Kasumi-1 (cell line): ENCODE measurements at regions not wholly inside any gene's neighbourhood (a gene's known extent, or its start where the extent isn't known, plus 50 kb on each side); places are given as distances from the start of the nearest gene placed in this dataset.

Experiments
- DNase-seq, 2 experiments: peaks; one replicate each; lab custom pipeline; 2025; lab: John Stamatoyannopoulos, UW

GRCh38 chr19:31706691-31707620 lies 357.7 kb upstream of the TSHZ3 start:
- no peak for DNase-seq

DNA sequence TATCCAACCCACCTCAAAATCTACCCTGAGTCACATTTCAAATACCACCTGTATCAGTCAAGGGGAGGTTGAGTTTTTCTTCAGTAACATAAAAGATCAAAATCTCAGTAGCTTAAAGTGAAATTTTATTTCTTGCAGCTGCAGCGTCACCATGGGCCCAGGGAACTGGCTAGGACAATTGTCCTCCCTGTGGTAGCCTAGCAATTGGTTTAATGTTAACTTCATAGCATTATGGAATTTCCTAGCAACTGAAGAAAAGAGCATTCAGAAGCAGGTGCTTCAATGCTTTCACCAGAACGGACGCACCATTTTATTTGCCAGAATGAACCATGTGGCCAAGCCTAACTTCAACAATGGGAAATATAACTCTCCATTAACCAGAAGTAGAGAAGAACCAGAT lies 359.3 kb upstream of the TSHZ3 start:
- DNase-seq, result no peak

GRCh38 chr19:31709476-31709875 lies 360.2 kb upstream of the TSHZ3 start:
- DNase-seq, result no peak

- no peak for DNase-seq
Observed at GRCh38 chr19:31715249-31715945, 366.2 kb upstream of the TSHZ3 start.

- DNase-seq, result no peak
Observed at GRCh38 chr19:31716826-31717225, 367.6 kb upstream of the TSHZ3 start.

DNA sequence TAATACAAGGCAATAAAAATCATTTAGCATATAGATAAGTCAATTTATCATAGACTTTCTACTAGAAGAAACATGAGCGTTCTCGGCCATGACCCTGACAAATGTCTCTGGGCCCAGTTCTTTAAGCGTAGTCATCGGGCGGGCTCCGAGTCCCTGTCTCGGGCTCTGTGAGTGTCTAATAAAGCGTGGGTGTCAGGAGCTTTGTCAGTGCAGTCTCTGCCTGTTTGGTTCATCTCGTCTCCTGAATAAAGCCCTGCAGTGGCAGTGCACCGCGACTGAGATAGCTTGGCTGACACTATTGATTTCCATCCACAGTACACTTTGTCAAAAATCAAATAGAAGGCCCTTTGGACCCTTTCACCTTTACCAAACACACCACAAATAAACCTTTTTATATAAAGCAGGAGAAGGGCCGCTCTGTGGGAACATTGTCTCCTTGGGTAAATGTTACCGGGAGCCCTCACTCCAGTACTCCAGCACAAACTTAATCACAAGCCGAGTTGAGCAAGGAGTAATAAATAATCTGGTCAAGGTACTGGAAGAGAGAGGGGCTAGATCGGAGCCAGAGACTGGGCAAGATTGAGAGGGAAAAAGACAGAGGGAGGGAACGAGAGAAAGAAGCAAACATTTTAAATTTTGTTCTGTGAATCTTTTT lies 368.2 kb upstream of the TSHZ3 start:
- DNase-seq, result no peak

- no peak for DNase-seq
Observed at GRCh38 chr19:31718032-31718431, 368.8 kb upstream of the TSHZ3 start.

GRCh38 chr19:31718898-31719297 lies 369.7 kb upstream of the TSHZ3 start:
- DNase-seq, result no peak

DNA sequence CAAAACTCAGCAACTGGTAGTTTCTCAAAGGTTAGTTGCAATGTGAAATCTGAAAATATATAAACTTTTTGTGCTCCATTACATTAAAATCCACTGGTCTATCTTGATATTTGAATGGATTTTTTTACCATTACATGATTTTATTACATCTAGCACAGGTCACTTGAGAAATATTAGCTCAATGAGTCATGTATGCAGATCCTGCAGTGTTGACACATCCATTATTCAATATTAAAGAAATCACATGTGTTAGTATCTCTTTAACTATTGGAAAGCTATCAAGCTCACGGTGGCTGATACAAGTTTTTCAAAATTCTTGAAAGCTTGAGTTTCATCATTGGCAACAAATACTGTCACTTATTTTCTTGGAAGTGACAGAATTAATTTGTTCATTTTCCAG lies 373.9 kb upstream of the TSHZ3 start:
- DNase-seq, result no peak

DNA sequence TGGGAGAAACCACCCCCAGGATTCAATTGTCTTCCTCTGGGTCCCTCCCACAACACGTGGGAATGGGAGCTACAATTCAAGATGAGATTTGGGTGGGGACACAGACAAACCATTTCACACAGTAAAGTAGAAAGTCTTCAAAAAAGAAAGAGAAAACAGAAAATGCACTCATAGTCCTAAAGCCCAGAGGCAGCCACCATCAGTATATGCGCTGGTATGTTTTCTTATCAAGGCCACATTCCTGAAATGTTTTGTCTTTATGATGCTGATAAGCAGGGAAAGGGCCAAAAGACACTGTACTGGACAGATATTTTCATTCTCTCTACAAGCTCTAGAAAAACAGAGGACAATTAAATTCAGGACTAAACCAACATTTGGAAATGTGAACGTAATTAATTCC lies 375.8 kb upstream of the TSHZ3 start:
- no peak for DNase-seq

- DNase-seq, result no peak
Observed at GRCh38 chr19:31727536-31727935, 378.3 kb upstream of the TSHZ3 start.

GRCh38 chr19:31730270-31730669 lies 381.0 kb upstream of the TSHZ3 start:
- no peak for DNase-seq

DNA sequence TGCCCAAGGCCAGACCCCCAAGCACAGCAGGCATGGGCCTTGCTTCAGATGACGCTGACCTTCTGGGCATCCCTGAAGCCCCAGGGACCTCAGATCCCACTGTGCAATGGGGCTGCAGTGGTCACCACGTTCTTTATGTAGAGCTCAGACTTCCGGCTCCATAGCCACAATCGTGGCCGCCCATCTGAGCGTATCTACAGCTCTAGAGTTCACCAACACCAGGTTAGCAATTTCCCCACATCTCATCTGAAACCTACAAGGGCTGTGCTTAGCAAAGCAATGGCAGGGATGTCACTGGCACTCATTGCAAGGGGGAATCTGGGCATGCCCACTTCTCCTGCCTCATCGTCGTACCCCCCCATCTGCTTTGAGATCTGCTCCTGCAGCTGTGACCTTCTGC lies 384.4 kb upstream of the TSHZ3 start:
- no peak for DNase-seq

GRCh38 chr19:31742249-31742648 lies 393.0 kb upstream of the TSHZ3 start:
- no peak for DNase-seq

DNA sequence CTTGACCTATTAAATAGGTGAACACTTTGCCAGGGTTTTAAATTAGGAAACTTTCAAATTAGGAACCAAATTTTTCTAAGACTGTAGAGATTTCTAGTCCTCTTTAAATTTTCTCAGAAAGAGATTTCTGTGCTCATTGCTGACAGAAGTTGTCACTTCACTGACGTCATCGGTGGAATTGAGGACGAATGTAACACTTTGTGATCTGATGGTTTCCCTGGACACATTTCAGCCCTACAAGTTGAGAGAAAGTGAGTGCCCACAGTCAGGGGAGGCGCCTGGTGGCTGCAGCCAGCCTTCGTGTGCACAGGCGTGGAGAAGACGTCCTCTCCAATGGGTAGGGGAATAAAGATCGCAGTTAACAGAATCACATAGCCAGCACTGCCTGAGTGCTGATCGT lies 396.5 kb upstream of the TSHZ3 start:
- DNase-seq, result no peak

- no peak for DNase-seq
Observed at GRCh38 chr19:31749231-31749630, 400.0 kb upstream of the TSHZ3 start.

DNA sequence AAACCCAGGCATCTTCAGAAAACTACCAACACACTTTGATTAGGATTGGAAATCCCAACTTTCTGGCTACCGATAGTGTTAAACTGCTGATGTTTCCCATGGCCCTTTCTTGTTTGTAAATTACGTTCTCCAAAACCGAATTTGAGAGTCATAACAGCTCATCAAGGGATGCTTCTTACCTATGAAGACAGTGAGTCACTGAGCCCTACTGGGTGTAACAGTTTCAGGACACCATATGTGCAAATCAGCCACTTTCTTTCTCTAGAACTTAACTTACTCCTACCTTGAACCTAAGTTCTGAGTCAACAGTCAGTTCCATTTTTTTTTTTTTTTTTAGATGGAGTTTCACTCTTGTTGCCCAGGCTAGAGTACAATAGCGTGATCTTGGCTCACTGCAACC lies 410.1 kb upstream of the TSHZ3 start:
- DNase-seq, result no peak

- no peak for DNase-seq
Observed at GRCh38 chr19:31761281-31761913, 412.2 kb upstream of the TSHZ3 start.

- DNase-seq, result no peak
Observed at GRCh38 chr19:31770223-31770622, 421.0 kb upstream of the TSHZ3 start.

GRCh38 chr19:31772915-31773314 lies 423.7 kb upstream of the TSHZ3 start:
- no peak for DNase-seq

DNA sequence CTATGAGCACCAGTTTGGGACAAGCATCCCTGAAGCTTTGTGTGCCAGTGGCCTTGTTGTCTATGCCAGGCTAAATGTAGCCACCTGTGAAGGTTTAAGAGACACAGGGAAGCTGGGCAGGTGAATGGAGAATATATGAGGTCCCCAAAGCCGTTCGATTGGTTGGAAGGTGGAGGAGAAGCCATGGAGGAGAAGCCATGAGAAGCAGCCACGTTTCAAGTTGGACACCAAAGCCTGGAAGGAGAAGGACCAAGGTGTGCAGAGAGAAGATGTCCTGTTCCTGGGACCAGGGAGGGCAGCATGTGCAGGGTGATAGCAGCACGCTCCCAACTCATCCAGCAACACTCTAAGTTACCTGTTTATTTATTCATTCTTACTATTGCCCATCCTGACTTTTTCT lies 432.3 kb upstream of the TSHZ3 start:
- no peak for DNase-seq

DNA sequence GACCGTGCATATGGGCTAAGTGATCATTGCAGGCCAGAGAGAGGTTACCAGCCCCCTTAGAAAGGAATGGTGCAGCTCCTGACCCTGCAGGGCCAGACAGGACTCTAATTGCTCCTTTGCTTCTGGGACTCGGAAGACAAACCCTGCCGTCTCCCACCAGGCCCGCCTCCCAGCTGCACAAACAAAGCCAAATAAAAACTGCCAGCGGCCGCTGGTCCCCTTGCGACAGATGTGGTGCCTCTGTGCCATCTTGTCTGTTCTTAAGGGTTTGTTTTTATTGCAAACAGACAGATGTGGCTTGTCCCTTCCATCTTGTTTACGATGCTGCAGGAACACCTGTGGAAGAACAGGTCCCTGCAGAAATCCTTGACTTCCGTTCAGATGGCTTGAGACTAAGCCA lies 434.4 kb upstream of the TSHZ3 start:
- DNase-seq, result no peak
